HCT116 (cell line): ENCODE measurements at regions not wholly inside any gene's neighbourhood (a gene's known extent, or its start where the extent isn't known, plus 50 kb on each side); places are given as distances from the start of the nearest gene placed in this dataset.

Experiments
- ATAC-seq: fragments of 200-7000 bp; cut with Tn5 transposase; 2 replicates; pipeline ENCODE4 v1.9.1; 2020; ENCODE audit warnings: mild to moderate bottlenecking, moderate library complexity
- BruUV-seq: library from RNA; stranded (reverse); fragments of 400-500 nt; replicated peaks from 2 replicates; lab custom pipeline; 2021; lab: Mats Ljungman, UMichigan
- CTCF ChIA-PET: fragments of 300-600 bp; sonication (Branson Sonifier 250); formaldehyde crosslinking; loops from one replicate; lab custom pipeline; 2021; ENCODE audit warnings: antibody characterized with exemption; lab: Charles Lee
- POLR2A ChIA-PET: fragments of 300-600, 350-600 bp; sonication (Branson Sonifier 250); formaldehyde crosslinking; loops from one replicate; lab custom pipeline; 2021; ENCODE audit warnings: antibody characterized with exemption; lab: Charles Lee
- RAD21 ChIA-PET, 2 experiments: fragments of 300-600 bp; sonication (Branson Sonifier 250); formaldehyde crosslinking; loops; one replicate each; lab custom pipeline; 2023; ENCODE audit warnings: low total read pairs in 2 of 2; ENCODE audit not compliant: uncharacterized antibody in 2 of 2, unreplicated experiment in 2 of 2, low non-redundant PET in 1 of 2; lab: Charles Lee
- DNase-seq: peaks from one replicate; pipeline ENCODE4 v3.0.0-alpha.2; 2010; ENCODE audit warnings: low read depth, low spot score
- H2AFZ ChIP-seq: fragments of 200-600 bp; shearing (Covaris generic), sonication (generic); 2 replicates; pipeline ENCODE4 v1.6.1; 2017; ENCODE audit warnings: low read depth, mixed run types, mixed read lengths, antibody characterized with exemption, low read length; ENCODE audit not compliant: poor library complexity, severe bottlenecking
- H3K27ac ChIP-seq: 2 replicates; pipeline ENCODE4 v1.5.1; 2012; ENCODE audit warnings: low read depth, low read length
- H3K27me3 ChIP-seq: fragments of 200-600 bp; sonication (generic); 2 replicates; pipeline ENCODE4 v1.6.1; 2016; ENCODE audit warnings: mixed run types, low read length, mixed read lengths; ENCODE audit not compliant: insufficient read depth
- H3K36me3 ChIP-seq, 2 experiments: fragments of 200-500 bp in 1 of 2; fragments of 200-600 bp in 1 of 2; sonication (Bioruptor generic) in 1 of 2; sonication (generic) in 1 of 2; 2 replicates each; pipeline versions ENCODE4 v1.5.1 to v1.6.1; 2014 to 2016; ENCODE audit warnings: low read length in 2 of 2, inconsistent platforms in 1 of 2, mixed read lengths in 1 of 2, mixed run types in 1 of 2; ENCODE audit not compliant: insufficient read depth in 2 of 2, control insufficient read depth in 1 of 2
- H3K4me1 ChIP-seq, 2 experiments: fragments of 200-600 bp in 1 of 2; sonication (generic) in 1 of 2; 2 replicates each; pipeline versions ENCODE4 v1.5.1 to v1.6.1; 2012 to 2017; ENCODE audit warnings: low read length in 2 of 2, inconsistent platforms in 1 of 2, mild to moderate bottlenecking in 1 of 2, mixed read lengths in 1 of 2, mixed run types in 1 of 2, moderate library complexity in 1 of 2; ENCODE audit not compliant: insufficient read depth in 2 of 2, control insufficient read depth in 1 of 2
- H3K4me2 ChIP-seq: fragments of 200-600 bp; sonication (generic); 2 replicates; pipeline ENCODE4 v1.6.1; 2017; ENCODE audit warnings: mixed run types, low read length, mixed read lengths
- H3K4me3 ChIP-seq, 2 experiments: fragments of 200-600 bp in 1 of 2; sonication (generic) in 1 of 2; replicated peaks in 1 of 2; 2 replicates each; pipeline ENCODE4 v1.5.1; 2011 to 2016; ENCODE audit warnings: low read length in 2 of 2, control low read depth in 1 of 2, low read depth in 1 of 2, mild to moderate bottlenecking in 1 of 2, mixed read lengths in 1 of 2, mixed run types in 1 of 2
- H3K79me2 ChIP-seq: fragments of 200-600 bp; sonication (generic); 2 replicates; pipeline ENCODE4 v1.6.1; 2017; ENCODE audit warnings: mild to moderate bottlenecking, mixed run types, low read length, moderate library complexity, mixed read lengths; ENCODE audit not compliant: insufficient read depth
- H3K9ac ChIP-seq: fragments of 200-600 bp; sonication (generic); 2 replicates; pipeline ENCODE4 v1.6.1; 2016; ENCODE audit warnings: low read length, mixed read lengths
- H3K9me2 ChIP-seq: fragments of 200-600 bp; sonication (generic), shearing (Covaris generic); 2 replicates; pipeline ENCODE4 v1.6.1; 2017; ENCODE audit warnings: mixed run types, mild to moderate bottlenecking, moderate library complexity; ENCODE audit not compliant: insufficient read depth
- H3K9me3 ChIP-seq, 2 experiments: fragments of 200-500 bp in 1 of 2; fragments of 200-600 bp in 1 of 2; sonication (Bioruptor generic) in 1 of 2; sonication (generic) in 1 of 2; 2 replicates each; pipeline ENCODE4 v1.6.1; 2014 to 2017; ENCODE audit warnings: low read length in 2 of 2, mixed read lengths in 2 of 2, inconsistent platforms in 1 of 2, low read depth in 1 of 2, mild to moderate bottlenecking in 1 of 2, mixed run types in 1 of 2, moderate library complexity in 1 of 2; ENCODE audit not compliant: control insufficient read depth in 1 of 2, insufficient read depth in 1 of 2
- H4K20me1 ChIP-seq: fragments of 200-600 bp; sonication (generic), shearing (Covaris generic); 2 replicates; pipeline ENCODE4 v1.6.1; 2017; ENCODE audit warnings: mixed run types, mild to moderate bottlenecking, moderate library complexity; ENCODE audit not compliant: insufficient read depth
- CBX3 ChIP-seq: IDR thresholded peaks from 2 replicates; pipeline ENCODE4 v1.6.1; 2012; ENCODE audit warnings: low read depth
- CEBPB ChIP-seq: IDR thresholded peaks from 2 replicates; pipeline ENCODE4 v1.6.1; 2012; ENCODE audit warnings: low read depth
- CTCF ChIP-seq, 3 experiments: fragments of 200-600 bp in 1 of 3; sonication (generic) in 1 of 3; IDR thresholded peaks in 2 of 3; conservative IDR thresholded peaks in 1 of 3; 2 replicates each; pipeline ENCODE4 v1.5.1; 2012 to 2017; ENCODE audit warnings: low read depth in 2 of 3, low read length in 2 of 3, antibody characterized with exemption in 1 of 3, borderline replicate concordance in 1 of 3, control low read depth in 1 of 3, mild to moderate bottlenecking in 1 of 3, mixed read lengths in 1 of 3, mixed run types in 1 of 3, moderate library complexity in 1 of 3; ENCODE audit not compliant: insufficient read depth in 1 of 3
- EGR1 ChIP-seq: IDR thresholded peaks from 2 replicates; pipeline ENCODE4 v1.6.1; 2012; ENCODE audit warnings: low read depth
- ELF1 ChIP-seq: IDR thresholded peaks from 2 replicates; pipeline ENCODE4 v1.6.1; 2012; ENCODE audit warnings: low read depth, borderline replicate concordance
- EZH2 ChIP-seq: fragments of 200-600 bp; sonication (generic); IDR thresholded peaks from 2 replicates; pipeline ENCODE4 v1.6.1; 2017; ENCODE audit warnings: antibody characterized with exemption, mixed run types
- POLR2A ChIP-seq: IDR thresholded peaks from 2 replicates; pipeline ENCODE4 v1.7.0; 2011; ENCODE audit warnings: borderline replicate concordance; ENCODE audit not compliant: insufficient read depth, insufficient read length; ENCODE audit errors: extremely low read depth
- POLR2AphosphoS5 ChIP-seq: IDR thresholded peaks from 2 replicates; pipeline ENCODE4 v1.6.1; 2011; ENCODE audit warnings: mild to moderate bottlenecking, low read depth, low read length, moderate library complexity
- RAD21 ChIP-seq: IDR thresholded peaks from 2 replicates; pipeline ENCODE4 v1.6.1; 2012; ENCODE audit warnings: low read depth, mild to moderate bottlenecking
- SP1 ChIP-seq: IDR thresholded peaks from 2 replicates; pipeline ENCODE4 v1.6.1; 2012; ENCODE audit warnings: low read depth
- SRF ChIP-seq: IDR thresholded peaks from 2 replicates; pipeline ENCODE4 v1.6.1; 2012; ENCODE audit warnings: low read depth
- TCF7L2 ChIP-seq: IDR thresholded peaks from 2 replicates; pipeline ENCODE4 v1.7.0; 2011; ENCODE audit warnings: borderline replicate concordance, inconsistent platforms; ENCODE audit not compliant: insufficient read depth, insufficient read length; ENCODE audit errors: extremely low read depth
- ZFX ChIP-seq: fragments of 450-650 bp; IDR thresholded peaks from 2 replicates; pipeline ENCODE4 v1.6.1; 2017
- intact Hi-C: fragments of 100-400 bp; cut with micrococcal nuclease; formaldehyde crosslinking; loops from 2 replicates; pipeline ENCODE4 v1.10.0; 2022

DNA sequence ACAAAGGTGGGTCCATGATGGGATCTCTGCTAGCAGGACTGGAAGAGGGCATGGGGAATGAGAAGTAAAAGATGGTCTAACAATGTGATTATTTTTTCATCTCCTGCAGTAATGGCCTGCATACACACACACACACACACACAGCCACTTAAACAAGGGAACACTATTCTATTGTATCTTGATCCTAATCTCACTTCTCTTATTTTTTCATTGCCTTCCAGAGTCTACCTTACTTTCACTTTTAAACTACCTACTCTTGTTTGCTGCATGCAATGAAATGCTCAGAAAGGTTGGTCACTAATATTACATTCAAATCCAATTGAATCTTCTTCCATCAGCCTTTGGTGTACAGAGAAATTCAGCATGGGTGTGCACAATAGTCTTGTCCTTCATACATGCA lies 853.8 kb downstream of the IGSF11 start:
- no peaks in the 10 kb centered on the region for H3K79me2 ChIP-seq
- no peaks in the 10 kb centered on the region for H3K36me3 ChIP-seq
- H3K27me3 ChIP-seq, result no peaks in the 10 kb centered on the region
- TF ChIP-seq POLR2A (no peak), CEBPB (no peak), SP1 (no peak), CTCF (IDR thresholded peaks at IDR 0.05 in 2 of 3, conservative IDR thresholded peaks at IDR 0.05 in 1 of 3; ENCODE audit: borderline replicate concordance in 1 of 3, insufficient read depth in 1 of 3, low read depth in 2 of 3, low read length in 2 of 3) (no peak), TCF7L2 (no peak), ELF1 (no peak), SRF (no peak), ZFX (no peak), CBX3 (no peak), EZH2 (no peak), RAD21 (no peak), EGR1 (no peak), POLR2AphosphoS5 (no peak)
- TF ChIP-seq, all 23 proteins: peak for 0
- H3K27ac ChIP-seq, result no peak overlapping the region
- ChIA-PET POLR2A (no interaction called here), RAD21 (no interaction called here), CTCF (no interaction called here)
- no peaks in the 10 kb centered on the region for H3K4me1 ChIP-seq
- H3K4me3 ChIP-seq, result no peak overlapping the region
- no peaks in the 10 kb centered on the region for H4K20me1 ChIP-seq
- no peak for ATAC-seq
- H3K9me3 ChIP-seq, result no peaks in the 10 kb centered on the region
- no peaks in the 10 kb centered on the region for H3K9me2 ChIP-seq
- intact Hi-C loops, result no loop called here
- H2AFZ ChIP-seq, result no peak overlapping the region
- no peak for DNase-seq
- H3K9ac ChIP-seq, result no peak overlapping the region
- no peak overlapping the region for H3K4me2 ChIP-seq
- no TSS peak for BruUV-seq
